ENCODE measurements at regions not wholly inside any gene's neighbourhood (a gene's known extent, or its start where the extent isn't known, plus 50 kb on each side); places are given as distances from the start of the nearest gene placed in this dataset.
A peak's percentile ranks its signal among the peaks of the same experiment; 100 is the strongest.

- no TSS peak for BruUV-seq (replicated peaks)
- Mint-ChIP-seq H3K36me3 (ENCODE audit: insufficient read depth, unreplicated experiment) (no peaks in the 10 kb centered on the region), H3K9me3 (ENCODE audit: unreplicated experiment) (no peaks in the 10 kb centered on the region), H3K27ac (ENCODE audit: unreplicated experiment) (no peak overlapping the region), H3K4me1 (ENCODE audit: low read depth, unreplicated experiment) (no peaks in the 10 kb centered on the region), H3K27me3 (ENCODE audit: insufficient read depth, unreplicated experiment) (no peaks in the 10 kb centered on the region), H3K4me3 (ENCODE audit: unreplicated experiment) (no peak overlapping the region)
- ChIA-PET POLR2A (no interaction called here), CTCF (no interaction called here)
- Histone ChIP-seq H3K27me3 (replicated peaks; ENCODE audit: control insufficient read depth, insufficient read depth, low read length) (no peaks in the 10 kb centered on the region), H3K9me3 (no peaks in the 10 kb centered on the region), H3K36me3 (ENCODE audit: control insufficient read depth, insufficient read depth, low read length) (no peaks in the 10 kb centered on the region), H3K4me1 (no peaks in the 10 kb centered on the region), H3K4me3 (ENCODE audit: low read depth, low read length) (no peak overlapping the region)
- no peak for DNase-seq
- TF ChIP-seq CTCF (IDR thresholded peaks at IDR 0.05; ENCODE audit: insufficient read depth in 1 of 2, low read depth in 1 of 2, low read length in 1 of 2, severe bottlenecking in 1 of 2, unreplicated experiment in 1 of 2): no peak
- intact Hi-C loops (cut with micrococcal nuclease; ENCODE audit: unreplicated experiment): no loop called here
These were observed 108.0 kb upstream of the GRIA3 start for GRCh38 chrX:123075947-123076561.

DNA sequence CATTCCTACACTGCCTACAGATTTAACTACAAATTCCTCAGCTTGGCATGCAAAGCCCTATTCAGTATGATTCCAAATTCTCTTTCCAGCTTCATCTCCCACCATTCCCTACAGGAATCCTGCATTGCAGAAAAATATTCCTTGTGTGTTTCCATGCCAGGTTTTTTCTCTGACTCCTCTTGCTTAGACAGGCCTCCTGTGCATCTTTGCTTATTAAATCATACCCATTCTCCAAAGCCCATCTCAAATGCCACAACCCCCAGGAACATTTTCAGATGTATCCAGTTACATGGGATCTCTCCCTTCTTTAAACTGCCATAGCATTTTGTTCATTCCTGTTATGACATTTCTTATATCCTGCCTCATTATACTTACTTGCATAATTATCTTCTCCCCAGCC, 106.4 kb upstream of the GRIA3 start:
- H3K4me3 ChIP-seq (ENCODE audit: low read depth, low read length): no peak overlapping the region
- H3K4me1 ChIP-seq: no peaks in the 10 kb centered on the region
- Mint-ChIP-seq H3K27ac (ENCODE audit: unreplicated experiment) (no peak overlapping the region), H3K4me3 (ENCODE audit: unreplicated experiment) (no peak overlapping the region), H3K27me3 (ENCODE audit: insufficient read depth, unreplicated experiment) (no peaks in the 10 kb centered on the region), H3K9me3 (ENCODE audit: unreplicated experiment) (no peaks in the 10 kb centered on the region), H3K36me3 (ENCODE audit: insufficient read depth, unreplicated experiment) (no peaks in the 10 kb centered on the region), H3K4me1 (ENCODE audit: low read depth, unreplicated experiment) (no peaks in the 10 kb centered on the region)
- POLR2A ChIA-PET: no interaction called here
- no peaks in the 10 kb centered on the region for H3K27me3 ChIP-seq (replicated peaks; ENCODE audit: control insufficient read depth, insufficient read depth, low read length)
- no peak for TF ChIP-seq CTCF (IDR thresholded peaks at IDR 0.05; ENCODE audit: insufficient read depth in 1 of 2, low read depth in 1 of 2, low read length in 1 of 2, severe bottlenecking in 1 of 2, unreplicated experiment in 1 of 2)
- CTCF ChIA-PET: no interaction called here
- H3K9me3 ChIP-seq: no peaks in the 10 kb centered on the region
- no peak for DNase-seq
- no TSS peak for BruUV-seq (replicated peaks)
- intact Hi-C loops (cut with micrococcal nuclease; ENCODE audit: unreplicated experiment): no loop called here
- no peaks in the 10 kb centered on the region for H3K36me3 ChIP-seq (ENCODE audit: control insufficient read depth, insufficient read depth, low read length)

DNA sequence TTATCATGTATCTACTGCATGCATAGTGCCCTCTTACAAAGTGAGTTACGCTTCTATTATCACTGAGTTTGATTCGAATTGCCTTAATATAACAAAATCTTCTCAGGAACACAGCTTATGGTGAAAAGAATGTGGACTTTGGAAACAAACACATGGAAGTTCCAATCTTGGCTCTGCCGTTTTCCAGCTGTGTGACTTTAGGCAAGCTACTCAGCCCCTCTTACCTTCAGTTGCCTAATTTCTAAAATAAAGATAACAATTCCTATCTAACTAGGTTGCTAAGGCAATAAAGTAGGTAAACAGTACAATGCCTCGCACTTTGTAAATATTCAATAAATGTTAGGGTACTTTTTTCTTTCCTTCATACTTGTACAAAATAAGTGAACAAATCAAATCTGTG, 104.0 kb upstream of the GRIA3 start:
- TF ChIP-seq CTCF (IDR thresholded peaks at IDR 0.05; ENCODE audit: insufficient read depth in 1 of 2, low read depth in 1 of 2, low read length in 1 of 2, severe bottlenecking in 1 of 2, unreplicated experiment in 1 of 2): no peak
- Histone ChIP-seq H3K4me1 (no peaks in the 10 kb centered on the region), H3K4me3 (ENCODE audit: low read depth, low read length) (no peak overlapping the region), H3K9me3 (no peaks in the 10 kb centered on the region), H3K27me3 (replicated peaks; ENCODE audit: control insufficient read depth, insufficient read depth, low read length) (no peaks in the 10 kb centered on the region), H3K36me3 (ENCODE audit: control insufficient read depth, insufficient read depth, low read length) (no peaks in the 10 kb centered on the region)
- peak in 1 of 2 experiments; percentile 1 for DNase-seq
- H3K27me3 Mint-ChIP-seq (ENCODE audit: insufficient read depth, unreplicated experiment): no peaks in the 10 kb centered on the region
- peaks cover 5% of the 10 kb centered on the region for H3K36me3 Mint-ChIP-seq (ENCODE audit: insufficient read depth, unreplicated experiment)
- H3K4me1 Mint-ChIP-seq (ENCODE audit: low read depth, unreplicated experiment): no peaks in the 10 kb centered on the region
- no peak overlapping the region for H3K4me3 Mint-ChIP-seq (ENCODE audit: unreplicated experiment)
- BruUV-seq (replicated peaks): no TSS peak
- intact Hi-C loops (cut with micrococcal nuclease; ENCODE audit: unreplicated experiment): no loop called here
- POLR2A ChIA-PET: no interaction called here
- CTCF ChIA-PET: no interaction called here
- H3K27ac Mint-ChIP-seq (ENCODE audit: unreplicated experiment): no peak overlapping the region
- no peaks in the 10 kb centered on the region for H3K9me3 Mint-ChIP-seq (ENCODE audit: unreplicated experiment)

Measured in Caco-2 (cell line).